Aorta (tissue), 5 donors: ENCODE measurements at regions not wholly inside any gene's neighbourhood (a gene's known extent, or its start where the extent isn't known, plus 50 kb on each side); places are given as distances from the start of the nearest gene placed in this dataset.

ENCODE experiments used
- ATAC-seq: fragments of 200-7000 bp; cut with Tn5 transposase; one replicate; pipeline ENCODE4 v1.9.1; 2022; ENCODE audit warnings: moderate library complexity; ENCODE audit not compliant: low FRiP score
- DNase-seq, 2 donors: peaks; one replicate each; pipeline ENCODE4 v3.0.0-alpha.2; 2020
- H3K27ac ChIP-seq, 2 donors: one replicate each; pipeline ENCODE4 v1.5.1; 2013; ENCODE audit warnings: low read length in 2 of 2, mild to moderate bottlenecking in 2 of 2, moderate library complexity in 2 of 2, control low read depth in 1 of 2, inconsistent platforms in 1 of 2, low read depth in 1 of 2
- H3K27me3 ChIP-seq, 2 donors: one replicate each; pipeline ENCODE4 v1.6.1; 2013; ENCODE audit warnings: control low read depth in 1 of 2, low read length in 1 of 2, mild to moderate bottlenecking in 1 of 2, moderate library complexity in 1 of 2; ENCODE audit not compliant: insufficient read depth in 2 of 2, control insufficient read depth in 1 of 2
- H3K36me3 ChIP-seq, 2 donors: one replicate each; pipeline ENCODE4 v1.6.1; 2013; ENCODE audit warnings: control low read depth in 1 of 2, low read length in 1 of 2, mild to moderate bottlenecking in 1 of 2; ENCODE audit not compliant: insufficient read depth in 2 of 2, control insufficient read depth in 1 of 2
- H3K4me1 ChIP-seq, 2 donors: one replicate each; pipeline ENCODE4 v1.6.1; 2013; ENCODE audit warnings: low read length in 2 of 2, control low read depth in 1 of 2, mild to moderate bottlenecking in 1 of 2, moderate library complexity in 1 of 2; ENCODE audit not compliant: insufficient read depth in 2 of 2, control insufficient read depth in 1 of 2
- H3K4me3 ChIP-seq, 2 donors: one replicate each; pipeline ENCODE4 v1.5.1; 2013; ENCODE audit warnings: low read length in 2 of 2, control low read depth in 1 of 2, mild to moderate bottlenecking in 1 of 2
- H3K9me3 ChIP-seq: one replicate; pipeline ENCODE4 v1.6.1; 2013; ENCODE audit warnings: mild to moderate bottlenecking, low read length; ENCODE audit not compliant: control insufficient read depth
- WGBS, 2 donors: extraction: QIAGEN DNeasy Blood & Tissue Kit; methylation state at CpG; one replicate each; pipeline ENCODE4 v1.1.7; 2013; 5-methylcytosine and 5-hydroxymethylcytosine counted together
- intact Hi-C, 2 donors: fragments of 100-400 bp; cut with DNase I; formaldehyde crosslinking; loops; one replicate each; pipeline versions ENCODE4 v1.14.2 to v1.15.0; 2022
- donor health status: healthy with polysubstance abuse.
- donor health status: Bipolar disorder and iron deficiency.
- donor health status: DM: no; HTN: no; CAD: no.
- donor health status: DM: no; HTN: no; CAD: no.
- donor health status: DM: yes; HTN: yes; CAD: no.

GRCh38 chr3:190989218-190989617 is 126.7 kb upstream of the GMNC start:
- Histone ChIP-seq H3K36me3 (no peaks in the 10 kb centered on the region), H3K4me1 (no peaks in the 10 kb centered on the region), H3K27me3 (no peaks in the 10 kb centered on the region), H3K4me3 (no peak overlapping the region), H3K27ac (no peak overlapping the region), H3K9me3 (peaks cover 7% of the 10 kb centered on the region)
- intact Hi-C loops, result no loop called here
- ATAC-seq, result no peak
- WGBS, 2 donors, result 75 to 79% methylated on average over 2 of the region's 2 CpGs
- DNase-seq, result no peak

DNA sequence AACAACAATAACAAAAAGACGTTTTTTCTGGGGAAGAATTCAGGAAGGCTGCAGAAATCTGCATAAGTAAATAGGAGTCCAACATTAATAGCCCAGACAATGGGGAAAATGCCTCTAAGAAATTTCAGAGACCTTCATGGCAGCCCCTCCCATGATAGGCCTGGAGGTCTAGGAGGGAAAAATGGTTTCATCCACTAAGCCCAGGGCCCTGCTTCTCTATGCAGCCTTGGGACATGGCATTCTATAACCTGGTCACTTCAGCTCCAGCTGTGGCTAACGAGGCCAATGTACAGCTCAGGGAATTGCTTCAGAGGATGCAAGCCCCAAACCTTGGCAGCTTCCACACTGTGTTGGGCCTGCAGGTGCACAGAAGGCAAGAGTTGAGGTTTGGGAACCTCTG is 125.6 kb upstream of the GMNC start:
- intact Hi-C loops, result no loop called here
- Histone ChIP-seq H3K9me3 (peaks cover 7% of the 10 kb centered on the region), H3K36me3 (no peaks in the 10 kb centered on the region), H3K4me1 (no peaks in the 10 kb centered on the region), H3K27me3 (no peaks in the 10 kb centered on the region), H3K27ac (no peak overlapping the region), H3K4me3 (no peak overlapping the region)
- WGBS, 2 donors, result 53 to 62% methylated on average over 2 of the region's 2 CpGs
- DNase-seq (no peak), ATAC-seq (no peak)

- intact Hi-C loops, result no loop called here
- no peaks in the 10 kb centered on the region for H3K27me3 ChIP-seq
- H3K36me3 ChIP-seq, result no peaks in the 10 kb centered on the region
- H3K9me3 ChIP-seq, result peaks cover 7% of the 10 kb centered on the region
- WGBS, 2 donors, result 88 to 92% methylated on average over 4 of the region's 4 CpGs
- ATAC-seq (no peak), DNase-seq (no peak)
- H3K4me1 ChIP-seq, result no peaks in the 10 kb centered on the region
- no peak overlapping the region for H3K4me3 ChIP-seq
- no peak overlapping the region for H3K27ac ChIP-seq
Observed at GRCh38 chr3:190984502-190985244, 122.2 kb upstream of the GMNC start.

GRCh38 chr3:190983875-190984274 is 121.4 kb upstream of the GMNC start:
- no peaks in the 10 kb centered on the region for H3K36me3 ChIP-seq
- no peak overlapping the region for H3K27ac ChIP-seq
- H3K9me3 ChIP-seq, result peaks cover 7% of the 10 kb centered on the region
- 26 to 39% methylated on average over 1 of the region's 1 CpG for WGBS, 2 donors
- no peak overlapping the region for H3K4me3 ChIP-seq
- intact Hi-C loops, result no loop called here
- no peaks in the 10 kb centered on the region for H3K27me3 ChIP-seq
- no peaks in the 10 kb centered on the region for H3K4me1 ChIP-seq
- ATAC-seq (no peak), DNase-seq (no peak)

GRCh38 chr3:190973771-190974170 is 111.3 kb upstream of the GMNC start:
- intact Hi-C loops, result no loop called here

GRCh38 chr3:190972840-190973270 is 110.4 kb upstream of the GMNC start:
- DNase-seq (no peak), ATAC-seq (no peak)
- intact Hi-C loops, result no loop called here
- Histone ChIP-seq H3K4me1 (no peaks in the 10 kb centered on the region), H3K27me3 (no peaks in the 10 kb centered on the region), H3K4me3 (no peak overlapping the region), H3K36me3 (no peaks in the 10 kb centered on the region), H3K27ac (no peak overlapping the region), H3K9me3 (no peaks in the 10 kb centered on the region)
- WGBS, 2 donors, result 0 to 9% methylated on average over 1 of the region's 1 CpG

More at GRCh38 chr3:190973771-190974170, 111.3 kb upstream of the GMNC start:
- Histone ChIP-seq H3K27ac (no peak overlapping the region), H3K4me3 (no peak overlapping the region), H3K9me3 (no peaks in the 10 kb centered on the region), H3K27me3 (no peaks in the 10 kb centered on the region), H3K4me1 (no peaks in the 10 kb centered on the region), H3K36me3 (no peaks in the 10 kb centered on the region)
- no peak for DNase-seq
- WGBS, 2 donors, result 40 to 46% methylated on average over 3 of the region's 3 CpGs
- ATAC-seq, result no peak

- DNase-seq, result no peak
- no peak for ATAC-seq
- H3K36me3 ChIP-seq, result no peaks in the 10 kb centered on the region
- H3K27ac ChIP-seq, result no peak overlapping the region
- no peaks in the 10 kb centered on the region for H3K27me3 ChIP-seq
- whole genome bisulfite sequencing, 2 donors, result 25 to 36% methylated on average over 5 of the region's 5 CpGs
- no peaks in the 10 kb centered on the region for H3K4me1 ChIP-seq
- intact Hi-C loops, result no loop called here
- H3K4me3 ChIP-seq, result no peak overlapping the region
- H3K9me3 ChIP-seq, result no peaks in the 10 kb centered on the region
Observed at GRCh38 chr3:190972196-190972595, 109.7 kb upstream of the GMNC start.

- ATAC-seq, result no peak
- H3K27ac ChIP-seq, result no peak overlapping the region
- intact Hi-C loops, result no loop called here
- no peak overlapping the region for H3K4me3 ChIP-seq
- no peaks in the 10 kb centered on the region for H3K36me3 ChIP-seq
- H3K4me1 ChIP-seq, result no peaks in the 10 kb centered on the region
- DNase-seq, result no peak
- H3K9me3 ChIP-seq, result no peaks in the 10 kb centered on the region
- no peaks in the 10 kb centered on the region for H3K27me3 ChIP-seq
Observed at GRCh38 chr3:190970560-190970959, 108.1 kb upstream of the GMNC start.

GRCh38 chr3:190968616-190969015 is 106.1 kb upstream of the GMNC start:
- ATAC-seq (no peak), DNase-seq (no peak)
- WGBS, 2 donors, result 28 to 32% methylated on average over 2 of the region's 2 CpGs
- intact Hi-C loops, result no loop called here
- Histone ChIP-seq H3K27me3 (no peaks in the 10 kb centered on the region), H3K4me3 (no peak overlapping the region), H3K27ac (no peak overlapping the region), H3K36me3 (no peaks in the 10 kb centered on the region), H3K4me1 (no peaks in the 10 kb centered on the region), H3K9me3 (peaks cover 1% of the 10 kb centered on the region)
